Neural crest cell (in vitro differentiated cells): ENCODE measurements at regions not wholly inside any gene's neighbourhood (a gene's known extent, or its start where the extent isn't known, plus 50 kb on each side); places are given as distances from the start of the nearest gene placed in this dataset.
"Not testable (repeated sequence)": the region's sequence is repeated elsewhere in the genome, so short reads cannot be mapped to it uniquely, and the experiment has no call there.

Experiments used
- DNase-seq: peaks from one replicate; pipeline ENCODE4 v3.0.0; 2021; ENCODE audit warnings: low read depth, mixed read lengths, low spot score
- H3K27ac Mint-ChIP-seq: one replicate; pipeline ENCODE4 v1.8.0; 2021; ENCODE audit warnings: mild to moderate bottlenecking, mixed read lengths; ENCODE audit not compliant: unreplicated experiment
- H3K27me3 Mint-ChIP-seq: 2 replicates; pipeline ENCODE4 v1.8.0; 2021; ENCODE audit warnings: low read depth, mild to moderate bottlenecking, mixed read lengths
- H3K36me3 Mint-ChIP-seq: 2 replicates; pipeline ENCODE4 v1.8.0; 2021; ENCODE audit warnings: low read depth, mild to moderate bottlenecking, mixed read lengths
- H3K4me1 Mint-ChIP-seq: 2 replicates; pipeline ENCODE4 v1.8.0; 2021; ENCODE audit warnings: mixed read lengths
- H3K4me3 Mint-ChIP-seq: one replicate; pipeline ENCODE4 v1.8.0; 2021; ENCODE audit warnings: mild to moderate bottlenecking, mixed read lengths
- H3K9me3 Mint-ChIP-seq: 2 replicates; pipeline ENCODE4 v1.8.0; 2021; ENCODE audit warnings: mixed read lengths

GRCh38 chr4:4021161-4021560 lies 205.6 kb downstream of the OTOP1 start:
- DNase-seq, H3K9me3 Mint-ChIP-seq, H3K4me1 Mint-ChIP-seq, H3K27ac Mint-ChIP-seq, H3K36me3 Mint-ChIP-seq, H3K4me3 Mint-ChIP-seq: not testable (repeated sequence)
- peaks cover 22% of the 10 kb centered on the region for H3K27me3 Mint-ChIP-seq

GRCh38 chr4:4026708-4027107 lies 200.0 kb downstream of the OTOP1 start:
- not testable (repeated sequence) for H3K36me3 Mint-ChIP-seq, H3K9me3 Mint-ChIP-seq, H3K27me3 Mint-ChIP-seq, DNase-seq, H3K4me1 Mint-ChIP-seq, H3K27ac Mint-ChIP-seq, H3K4me3 Mint-ChIP-seq

- not testable (repeated sequence) for H3K4me3 Mint-ChIP-seq, H3K4me1 Mint-ChIP-seq, H3K27me3 Mint-ChIP-seq, H3K27ac Mint-ChIP-seq, H3K36me3 Mint-ChIP-seq, DNase-seq, H3K9me3 Mint-ChIP-seq
These were observed 198.0 kb downstream of the OTOP1 start for GRCh38 chr4:4028752-4029151.

- H3K4me1 Mint-ChIP-seq, H3K36me3 Mint-ChIP-seq, H3K4me3 Mint-ChIP-seq, H3K9me3 Mint-ChIP-seq, H3K27ac Mint-ChIP-seq, H3K27me3 Mint-ChIP-seq, DNase-seq: not testable (repeated sequence)
These were observed 196.2 kb downstream of the OTOP1 start for GRCh38 chr4:4030509-4030908.

DNA sequence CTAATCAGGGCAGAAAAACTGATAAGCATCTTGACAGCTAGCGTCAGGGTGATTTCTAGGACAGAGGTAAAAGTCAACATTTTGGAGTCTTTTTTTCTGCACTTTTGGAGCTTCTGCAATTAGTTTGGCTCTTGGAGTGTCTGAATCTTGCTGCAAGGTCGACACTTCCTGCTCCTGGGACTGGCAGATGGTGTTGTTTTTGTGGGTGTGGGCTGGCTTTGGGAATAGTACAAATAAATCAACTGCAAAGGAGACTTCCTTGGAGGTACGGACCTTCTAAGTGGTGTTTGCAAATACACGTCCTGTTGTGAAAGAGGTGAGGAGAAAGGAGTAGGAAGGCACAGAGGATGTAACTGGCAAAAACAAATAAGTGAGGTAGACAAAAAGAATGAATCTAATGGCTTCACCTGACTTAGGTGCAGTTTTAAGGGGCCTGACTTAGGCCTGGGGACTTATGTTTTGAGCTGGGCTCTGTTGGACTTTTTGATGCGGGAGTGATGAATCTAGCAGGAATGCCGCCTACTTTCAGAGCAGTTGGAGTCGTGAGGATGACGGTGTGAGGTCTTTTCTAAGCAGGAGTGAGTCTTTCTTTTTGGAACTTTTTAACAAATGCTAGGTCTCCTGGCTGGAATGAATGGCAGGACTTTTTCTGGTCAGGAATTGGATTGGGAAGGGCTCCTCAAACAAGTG lies 195.1 kb downstream of the OTOP1 start:
- DNase-seq, H3K27me3 Mint-ChIP-seq: not testable (repeated sequence)

DNA sequence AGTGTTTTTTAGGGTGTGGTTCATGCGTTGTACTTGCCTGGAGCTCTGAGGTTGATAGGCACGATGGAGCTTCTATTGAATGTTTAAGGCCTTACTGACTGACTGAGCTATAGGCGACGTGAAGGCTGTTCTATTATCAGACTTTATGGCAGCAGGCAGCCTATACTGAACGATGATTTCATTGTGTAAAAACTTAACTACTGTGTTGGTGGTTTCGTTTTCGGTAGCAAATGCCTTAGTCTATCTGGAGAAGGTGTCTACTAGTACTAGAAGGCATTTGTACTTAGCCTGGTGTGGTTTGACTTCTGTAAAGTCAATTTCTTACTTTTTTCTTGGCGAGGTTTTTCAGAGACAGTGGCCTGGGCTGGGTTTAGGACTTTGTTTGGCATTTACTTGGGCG lies 194.4 kb downstream of the OTOP1 start:
- not testable (repeated sequence) for H3K4me1 Mint-ChIP-seq, DNase-seq, H3K36me3 Mint-ChIP-seq, H3K27me3 Mint-ChIP-seq, H3K9me3 Mint-ChIP-seq, H3K4me3 Mint-ChIP-seq, H3K27ac Mint-ChIP-seq

More for the DNA sequence above, 195.1 kb downstream of the OTOP1 start:
- not testable (repeated sequence) for H3K9me3 Mint-ChIP-seq, H3K36me3 Mint-ChIP-seq, H3K27ac Mint-ChIP-seq, H3K4me1 Mint-ChIP-seq, H3K4me3 Mint-ChIP-seq

DNA sequence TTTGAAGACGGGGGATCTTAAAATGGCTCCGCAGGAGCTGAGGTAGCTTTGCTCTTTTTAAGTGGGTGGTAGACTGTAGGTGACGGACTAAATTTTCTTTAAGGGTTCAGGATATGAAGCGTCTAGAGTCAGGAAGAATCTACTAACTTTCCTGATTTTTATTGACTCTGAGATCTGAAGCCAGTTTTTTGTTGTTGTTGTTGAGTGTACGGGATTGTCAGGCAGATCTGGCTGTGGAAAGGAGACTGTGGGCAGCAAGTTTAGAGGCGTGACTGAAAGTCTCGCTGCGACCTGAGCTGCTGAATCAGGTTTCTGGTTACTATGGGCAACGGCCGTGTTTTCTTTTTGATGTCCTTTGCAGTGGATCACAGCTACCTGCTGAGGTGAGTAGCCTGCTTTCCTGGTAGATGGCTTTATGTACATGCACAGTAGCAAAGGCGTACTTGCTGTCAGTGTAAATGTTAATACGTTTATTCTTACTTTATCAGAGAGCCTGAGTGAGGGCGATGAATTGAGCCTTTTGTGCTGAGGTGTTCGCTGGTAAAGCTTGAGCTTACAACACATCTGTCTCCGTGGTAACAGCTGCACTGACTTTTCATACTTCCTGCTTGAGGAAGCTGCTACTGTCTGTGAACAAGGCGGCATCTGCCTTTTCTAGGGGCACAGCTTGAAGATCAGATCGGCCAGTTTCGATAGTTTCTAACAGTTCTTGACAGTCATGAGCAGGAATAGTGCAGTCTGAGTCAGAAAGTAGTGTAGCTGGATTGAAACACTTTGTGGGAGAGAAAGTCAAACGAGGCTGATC lies 193.7 kb downstream of the OTOP1 start:
- H3K9me3 Mint-ChIP-seq, H3K27me3 Mint-ChIP-seq, H3K4me3 Mint-ChIP-seq, H3K4me1 Mint-ChIP-seq, H3K36me3 Mint-ChIP-seq, DNase-seq: not testable (repeated sequence)
- peak overlapping the region; percentile 4 for H3K27ac Mint-ChIP-seq

GRCh38 chr4:4037399-4038138 lies 189.2 kb downstream of the OTOP1 start:
- H3K27me3 Mint-ChIP-seq, H3K4me3 Mint-ChIP-seq, DNase-seq, H3K27ac Mint-ChIP-seq, H3K9me3 Mint-ChIP-seq, H3K4me1 Mint-ChIP-seq, H3K36me3 Mint-ChIP-seq: not testable (repeated sequence)

DNA sequence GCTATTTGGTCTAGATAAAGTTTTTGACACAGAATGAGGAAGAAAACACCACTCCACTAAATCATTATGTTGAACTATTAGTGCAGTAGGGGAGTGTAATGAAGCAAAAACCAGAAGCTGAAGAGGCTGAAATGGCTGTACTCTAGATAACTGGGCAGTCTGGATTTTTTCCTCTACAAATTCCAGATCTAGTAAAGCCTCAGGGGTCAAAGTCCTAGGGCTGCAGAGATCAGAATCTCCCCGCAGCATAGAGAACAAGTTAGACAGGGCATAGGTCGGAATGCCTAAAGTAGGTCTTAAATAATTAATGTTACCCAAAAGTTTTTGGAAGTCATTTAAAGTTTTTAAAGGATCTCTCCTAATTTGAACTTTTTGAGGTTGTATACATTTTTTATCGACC lies 180.9 kb downstream of the OTOP1 start:
- DNase-seq, H3K9me3 Mint-ChIP-seq, H3K27ac Mint-ChIP-seq, H3K36me3 Mint-ChIP-seq, H3K4me3 Mint-ChIP-seq: not testable (repeated sequence)
- peaks cover 23% of the 10 kb centered on the region for H3K4me1 Mint-ChIP-seq
- peaks cover 53% of the 10 kb centered on the region for H3K27me3 Mint-ChIP-seq

- H3K4me1 Mint-ChIP-seq, result peaks cover 23% of the 10 kb centered on the region
- H3K27ac Mint-ChIP-seq, DNase-seq, H3K9me3 Mint-ChIP-seq, H3K36me3 Mint-ChIP-seq: not testable (repeated sequence)
- H3K27me3 Mint-ChIP-seq, result peaks cover 53% of the 10 kb centered on the region
- H3K4me3 Mint-ChIP-seq, result peak overlapping the region; percentile 38
These were observed 180.0 kb downstream of the OTOP1 start for GRCh38 chr4:4046686-4047085.

GRCh38 chr4:4047202-4047601 lies 179.5 kb downstream of the OTOP1 start:
- not testable (repeated sequence) for H3K36me3 Mint-ChIP-seq, H3K9me3 Mint-ChIP-seq, DNase-seq
- H3K4me3 Mint-ChIP-seq, result peak overlapping the region; percentile 38
- peaks cover 54% of the 10 kb centered on the region for H3K27me3 Mint-ChIP-seq
- peaks cover 23% of the 10 kb centered on the region for H3K4me1 Mint-ChIP-seq
- H3K27ac Mint-ChIP-seq, result peak overlapping the region; percentile 87

DNA sequence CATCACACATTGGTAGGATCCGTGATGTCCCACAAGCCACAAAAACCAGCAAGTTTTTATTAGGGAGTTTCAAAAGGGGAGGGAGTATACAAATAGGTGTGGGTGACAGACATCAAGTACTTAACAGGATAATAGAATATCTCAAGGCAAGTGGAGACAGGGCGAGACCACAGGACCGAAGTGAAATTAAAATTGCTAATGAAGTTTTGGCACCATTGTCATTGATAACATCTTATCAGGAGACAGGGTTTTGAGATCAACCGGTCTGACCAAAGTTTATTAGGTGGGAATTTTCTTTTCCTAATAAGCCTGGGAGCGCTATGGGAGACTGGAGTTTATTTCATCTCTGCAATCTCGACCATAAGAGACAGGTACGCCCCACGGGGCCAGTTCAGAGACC lies 178.5 kb downstream of the OTOP1 start:
- H3K9me3 Mint-ChIP-seq, H3K27ac Mint-ChIP-seq, H3K36me3 Mint-ChIP-seq, H3K4me3 Mint-ChIP-seq, DNase-seq: not testable (repeated sequence)
- peaks cover 23% of the 10 kb centered on the region for H3K4me1 Mint-ChIP-seq
- peaks cover 57% of the 10 kb centered on the region for H3K27me3 Mint-ChIP-seq

GRCh38 chr4:4050781-4051180 lies 175.9 kb downstream of the OTOP1 start:
- peaks cover 21% of the 10 kb centered on the region for H3K4me1 Mint-ChIP-seq
- H3K4me3 Mint-ChIP-seq, DNase-seq, H3K9me3 Mint-ChIP-seq, H3K36me3 Mint-ChIP-seq, H3K27ac Mint-ChIP-seq: not testable (repeated sequence)
- peaks cover 46% of the 10 kb centered on the region for H3K27me3 Mint-ChIP-seq
